ENCODE measurements at regions not wholly inside any gene's neighbourhood (a gene's known extent, or its start where the extent isn't known, plus 50 kb on each side); places are given as distances from the start of the nearest gene placed in this dataset.

DNA sequence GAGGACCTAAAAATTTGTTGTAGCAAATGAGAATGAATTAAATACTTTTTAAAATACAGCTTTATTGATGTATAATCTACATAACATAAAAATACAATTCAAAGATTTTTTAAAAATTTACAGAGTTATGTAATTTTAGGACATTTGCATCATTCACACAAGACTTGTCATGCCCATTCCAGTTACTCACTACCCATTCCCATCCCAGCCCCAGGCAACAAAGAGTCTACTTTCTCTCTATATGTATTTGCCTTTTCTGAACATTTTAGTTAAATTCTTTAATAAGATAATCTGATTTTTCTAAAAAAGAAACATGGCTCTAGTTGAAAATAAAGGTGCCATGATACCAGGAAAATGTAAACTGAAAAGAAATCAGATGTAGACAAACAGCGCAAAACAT lies 354.2 kb downstream of the PMP22 start:
- TF ChIP-seq EZH2phosphoT487 (IDR thresholded peaks at IDR 0.05; ENCODE audit: borderline replicate concordance) (no peak), POLR2A (IDR thresholded peaks at IDR 0.05; ENCODE audit: borderline replicate concordance, extremely low read depth, insufficient read depth, insufficient read length) (no peak), JUND (IDR thresholded peaks at IDR 0.05) (no peak), RAD21 (IDR thresholded peaks at IDR 0.05; ENCODE audit: low read depth) (no peak), EZH2 (IDR thresholded peaks at IDR 0.05) (no peak)
- TF ChIP-seq, protein P1, sequence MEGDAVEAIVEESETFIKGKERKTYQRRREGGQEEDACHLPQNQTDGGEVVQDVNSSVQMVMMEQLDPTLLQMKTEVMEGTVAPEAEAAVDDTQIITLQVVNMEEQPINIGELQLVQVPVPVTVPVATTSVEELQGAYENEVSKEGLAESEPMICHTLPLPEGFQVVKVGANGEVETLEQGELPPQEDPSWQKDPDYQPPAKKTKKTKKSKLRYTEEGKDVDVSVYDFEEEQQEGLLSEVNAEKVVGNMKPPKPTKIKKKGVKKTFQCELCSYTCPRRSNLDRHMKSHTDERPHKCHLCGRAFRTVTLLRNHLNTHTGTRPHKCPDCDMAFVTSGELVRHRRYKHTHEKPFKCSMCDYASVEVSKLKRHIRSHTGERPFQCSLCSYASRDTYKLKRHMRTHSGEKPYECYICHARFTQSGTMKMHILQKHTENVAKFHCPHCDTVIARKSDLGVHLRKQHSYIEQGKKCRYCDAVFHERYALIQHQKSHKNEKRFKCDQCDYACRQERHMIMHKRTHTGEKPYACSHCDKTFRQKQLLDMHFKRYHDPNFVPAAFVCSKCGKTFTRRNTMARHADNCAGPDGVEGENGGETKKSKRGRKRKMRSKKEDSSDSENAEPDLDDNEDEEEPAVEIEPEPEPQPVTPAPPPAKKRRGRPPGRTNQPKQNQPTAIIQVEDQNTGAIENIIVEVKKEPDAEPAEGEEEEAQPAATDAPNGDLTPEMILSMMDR (IDR thresholded peaks at IDR 0.05 in 2 of 3, conservative IDR thresholded peaks at IDR 0.05 in 1 of 3; ENCODE audit: borderline replicate concordance in 1 of 3, insufficient read depth in 1 of 3, low read depth in 2 of 3, low read length in 2 of 3), result no peak
- TF ChIP-seq, protein P2, sequence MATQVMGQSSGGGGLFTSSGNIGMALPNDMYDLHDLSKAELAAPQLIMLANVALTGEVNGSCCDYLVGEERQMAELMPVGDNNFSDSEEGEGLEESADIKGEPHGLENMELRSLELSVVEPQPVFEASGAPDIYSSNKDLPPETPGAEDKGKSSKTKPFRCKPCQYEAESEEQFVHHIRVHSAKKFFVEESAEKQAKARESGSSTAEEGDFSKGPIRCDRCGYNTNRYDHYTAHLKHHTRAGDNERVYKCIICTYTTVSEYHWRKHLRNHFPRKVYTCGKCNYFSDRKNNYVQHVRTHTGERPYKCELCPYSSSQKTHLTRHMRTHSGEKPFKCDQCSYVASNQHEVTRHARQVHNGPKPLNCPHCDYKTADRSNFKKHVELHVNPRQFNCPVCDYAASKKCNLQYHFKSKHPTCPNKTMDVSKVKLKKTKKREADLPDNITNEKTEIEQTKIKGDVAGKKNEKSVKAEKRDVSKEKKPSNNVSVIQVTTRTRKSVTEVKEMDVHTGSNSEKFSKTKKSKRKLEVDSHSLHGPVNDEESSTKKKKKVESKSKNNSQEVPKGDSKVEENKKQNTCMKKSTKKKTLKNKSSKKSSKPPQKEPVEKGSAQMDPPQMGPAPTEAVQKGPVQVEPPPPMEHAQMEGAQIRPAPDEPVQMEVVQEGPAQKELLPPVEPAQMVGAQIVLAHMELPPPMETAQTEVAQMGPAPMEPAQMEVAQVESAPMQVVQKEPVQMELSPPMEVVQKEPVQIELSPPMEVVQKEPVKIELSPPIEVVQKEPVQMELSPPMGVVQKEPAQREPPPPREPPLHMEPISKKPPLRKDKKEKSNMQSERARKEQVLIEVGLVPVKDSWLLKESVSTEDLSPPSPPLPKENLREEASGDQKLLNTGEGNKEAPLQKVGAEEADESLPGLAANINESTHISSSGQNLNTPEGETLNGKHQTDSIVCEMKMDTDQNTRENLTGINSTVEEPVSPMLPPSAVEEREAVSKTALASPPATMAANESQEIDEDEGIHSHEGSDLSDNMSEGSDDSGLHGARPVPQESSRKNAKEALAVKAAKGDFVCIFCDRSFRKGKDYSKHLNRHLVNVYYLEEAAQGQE (IDR thresholded peaks at IDR 0.05; ENCODE audit: low read depth), result no peak
